HL-60 (cell line): ENCODE measurements at regions not wholly inside any gene's neighbourhood (a gene's known extent, or its start where the extent isn't known, plus 50 kb on each side); places are given as distances from the start of the nearest gene placed in this dataset.

Source experiments
- DNase-seq, 2 experiments: peaks; one replicate each; pipeline ENCODE4 v3.0.0-alpha.2; 2010 to 2020; ENCODE audit warnings: low read depth in 1 of 2, low spot score in 1 of 2
- H3K27ac ChIP-seq: fragments of 250-450 bp; sonication (Bioruptor Pico); replicated peaks from 2 replicates; pipeline ENCODE4 v1.5.1; 2020; ENCODE audit warnings: mild to moderate bottlenecking, moderate library complexity
- H3K27me3 ChIP-seq: fragments of 250-450 bp; sonication (Bioruptor Pico); 2 replicates; pipeline ENCODE4 v1.5.1; 2021; ENCODE audit warnings: mild to moderate bottlenecking, moderate library complexity; ENCODE audit not compliant: insufficient read depth, poor library complexity, severe bottlenecking
- H3K4me3 ChIP-seq: replicated peaks from 2 replicates; pipeline ENCODE4 v1.5.1; 2011; ENCODE audit warnings: mild to moderate bottlenecking, control low read depth, low read length; ENCODE audit not compliant: insufficient read depth
- CTCF ChIP-seq: IDR thresholded peaks from one replicate; pipeline ENCODE4 v1.5.1; 2011; ENCODE audit warnings: low read length, control low read depth, inconsistent platforms; ENCODE audit not compliant: insufficient read depth
- GABPA ChIP-seq: IDR thresholded peaks from 2 replicates; pipeline ENCODE4 v1.6.1; 2012; ENCODE audit warnings: low read depth
- POLR2AphosphoS5 ChIP-seq: IDR thresholded peaks from 2 replicates; pipeline ENCODE4 v1.6.1; 2012; ENCODE audit warnings: low read depth
- REST ChIP-seq: IDR thresholded peaks from 2 replicates; pipeline ENCODE4 v1.6.1; 2012; ENCODE audit warnings: low read depth; ENCODE audit not compliant: insufficient replicate concordance
- SPI1 ChIP-seq: IDR thresholded peaks from 2 replicates; pipeline ENCODE4 v1.6.1; 2012; ENCODE audit warnings: low read depth, mild to moderate bottlenecking, borderline replicate concordance

GRCh38 chr10:107984149-107984548 lies 819.6 kb upstream of the SORCS1 start:
- no peak overlapping the region for H3K27ac ChIP-seq
- no peaks in the 10 kb centered on the region for H3K27me3 ChIP-seq
- no peak for TF ChIP-seq POLR2AphosphoS5
- no peak for TF ChIP-seq GABPA
- no peak for TF ChIP-seq REST
- TF ChIP-seq CTCF: no peak
- no peak for TF ChIP-seq SPI1
- no peak overlapping the region for H3K4me3 ChIP-seq
- DNase-seq: no peak

- DNase-seq: no peak
- no peak overlapping the region for H3K27ac ChIP-seq
- no peak for TF ChIP-seq SPI1
- H3K4me3 ChIP-seq: no peak overlapping the region
- no peaks in the 10 kb centered on the region for H3K27me3 ChIP-seq
Measured at GRCh38 chr10:107978455-107978854, 813.9 kb upstream of the SORCS1 start.

GRCh38 chr10:107971973-107972372 lies 807.5 kb upstream of the SORCS1 start:
- H3K4me3 ChIP-seq: no peak overlapping the region
- no peak for DNase-seq
- TF ChIP-seq GABPA (no peak), REST (no peak), POLR2AphosphoS5 (no peak), CTCF (no peak), SPI1 (no peak)
- no peaks in the 10 kb centered on the region for H3K27me3 ChIP-seq
- no peak overlapping the region for H3K27ac ChIP-seq

- Histone ChIP-seq H3K27me3 (no peaks in the 10 kb centered on the region), H3K4me3 (no peak overlapping the region), H3K27ac (no peak overlapping the region)
- no peak for DNase-seq
- TF ChIP-seq REST: no peak
- no peak for TF ChIP-seq SPI1
- no peak for TF ChIP-seq POLR2AphosphoS5
Measured at GRCh38 chr10:107971411-107971810, 806.9 kb upstream of the SORCS1 start.
